SW480 (cell line): ENCODE measurements at regions not wholly inside any gene's neighbourhood (a gene's known extent, or its start where the extent isn't known, plus 50 kb on each side); places are given as distances from the start of the nearest gene placed in this dataset.
A peak's percentile ranks its signal among the peaks of the same experiment; 100 is the strongest.
"Not testable (repeated sequence)": the region's sequence is repeated elsewhere in the genome, so short reads cannot be mapped to it uniquely, and the experiment has no call there.

Experiments
- DNase-seq: peaks from one replicate; pipeline ENCODE4 v3.0.0-alpha.2; 2016; ENCODE audit warnings: low spot score

- not testable (repeated sequence) for DNase-seq
These were observed 155.2 kb upstream of the TPTE start for GRCh38 chr21:10366210-10366609.

- not testable (repeated sequence) for DNase-seq
These were observed 153.8 kb upstream of the TPTE start for GRCh38 chr21:10367586-10367985.

GRCh38 chr21:10368323-10368798 lies 153.0 kb upstream of the TPTE start:
- DNase-seq: not testable (repeated sequence)

- DNase-seq: not testable (repeated sequence)
These were observed 152.1 kb upstream of the TPTE start for GRCh38 chr21:10369289-10369688.

- DNase-seq: not testable (repeated sequence)
These were observed 143.6 kb upstream of the TPTE start for GRCh38 chr21:10377758-10378157.

- not testable (repeated sequence) for DNase-seq
These were observed 141.6 kb upstream of the TPTE start for GRCh38 chr21:10379816-10380215.

GRCh38 chr21:10381687-10382060 lies 139.7 kb upstream of the TPTE start:
- not testable (repeated sequence) for DNase-seq

GRCh38 chr21:10382135-10382534 lies 139.2 kb upstream of the TPTE start:
- DNase-seq: not testable (repeated sequence)

- not testable (repeated sequence) for DNase-seq
These were observed 138.8 kb upstream of the TPTE start for GRCh38 chr21:10382580-10382979.

- DNase-seq: not testable (repeated sequence)
These were observed 137.8 kb upstream of the TPTE start for GRCh38 chr21:10383571-10383970.

- DNase-seq: not testable (repeated sequence)
These were observed 137.0 kb upstream of the TPTE start for GRCh38 chr21:10384304-10384861.

- not testable (repeated sequence) for DNase-seq
These were observed 136.2 kb upstream of the TPTE start for GRCh38 chr21:10385202-10385601.

GRCh38 chr21:10385898-10386527 lies 135.4 kb upstream of the TPTE start:
- DNase-seq: not testable (repeated sequence)

GRCh38 chr21:10387692-10388450 lies 133.5 kb upstream of the TPTE start:
- not testable (repeated sequence) for DNase-seq

GRCh38 chr21:10388625-10389024 lies 132.8 kb upstream of the TPTE start:
- DNase-seq: not testable (repeated sequence)

GRCh38 chr21:10392301-10392700 lies 129.1 kb upstream of the TPTE start:
- DNase-seq: not testable (repeated sequence)

GRCh38 chr21:10395963-10396362 lies 125.4 kb upstream of the TPTE start:
- DNase-seq: not testable (repeated sequence)

GRCh38 chr21:10397495-10397915 lies 123.9 kb upstream of the TPTE start:
- not testable (repeated sequence) for DNase-seq

- DNase-seq: not testable (repeated sequence)
These were observed 122.5 kb upstream of the TPTE start for GRCh38 chr21:10398692-10399489.

- DNase-seq: peak; percentile 69
These were observed 120.6 kb upstream of the TPTE start for GRCh38 chr21:10400622-10401361.

GRCh38 chr21:10402461-10402860 lies 118.9 kb upstream of the TPTE start:
- not testable (repeated sequence) for DNase-seq
